Central memory CD8-positive, alpha-beta T cell (primary cell): ENCODE measurements at regions not wholly inside any gene's neighbourhood (a gene's known extent, or its start where the extent isn't known, plus 50 kb on each side); places are given as distances from the start of the nearest gene placed in this dataset.

Experiments
- ATAC-seq: fragments of 150-1000 bp; cut with Tn5 transposase; replicated peaks from 2 replicates; pipeline ENCODE4 v1.10.0; 2022; ENCODE audit warnings: mild to moderate bottlenecking, moderate FRiP score, moderate number of reproducible peaks; ENCODE audit not compliant: poor library complexity, severe bottlenecking; ENCODE audit errors: extremely low read depth
- DNase-seq, 2 donors: peaks; one replicate each; pipeline ENCODE4 v3.0.0; 2021; ENCODE audit warnings: low spot score in 2 of 2
- H3K27ac Mint-ChIP-seq: one replicate; pipeline ENCODE4 v1.8.0; 2022; ENCODE audit warnings: low read depth, mild to moderate bottlenecking, moderate library complexity, mixed read lengths
- H3K27me3 Mint-ChIP-seq: one replicate; pipeline ENCODE4 v1.8.0; 2022; ENCODE audit warnings: mixed read lengths
- H3K36me3 Mint-ChIP-seq: one replicate; pipeline ENCODE4 v1.8.0; 2022; ENCODE audit warnings: mild to moderate bottlenecking, moderate library complexity, mixed read lengths; ENCODE audit not compliant: insufficient read depth
- H3K4me1 Mint-ChIP-seq: one replicate; pipeline ENCODE4 v1.8.0; 2022; ENCODE audit warnings: mixed read lengths
- H3K4me3 Mint-ChIP-seq: one replicate; pipeline ENCODE4 v1.8.0; 2022; ENCODE audit warnings: mild to moderate bottlenecking, moderate library complexity, mixed read lengths
- H3K9me3 Mint-ChIP-seq: one replicate; pipeline ENCODE4 v1.8.0; 2022; ENCODE audit warnings: mixed read lengths

GRCh38 chr14:82342596-82342995 lies 808.9 kb upstream of the SEL1L start:
- H3K9me3 Mint-ChIP-seq, result peaks cover 31% of the 10 kb centered on the region
- no peaks in the 10 kb centered on the region for H3K36me3 Mint-ChIP-seq
- DNase-seq (no peak), ATAC-seq (no peak)
- H3K27ac Mint-ChIP-seq, result no peak overlapping the region
- H3K4me1 Mint-ChIP-seq, result no peaks in the 10 kb centered on the region
- no peak overlapping the region for H3K4me3 Mint-ChIP-seq
- no peaks in the 10 kb centered on the region for H3K27me3 Mint-ChIP-seq

GRCh38 chr14:82345184-82345583 lies 811.5 kb upstream of the SEL1L start:
- H3K36me3 Mint-ChIP-seq, result no peaks in the 10 kb centered on the region
- DNase-seq (no peak), ATAC-seq (no peak)
- H3K4me3 Mint-ChIP-seq, result no peak overlapping the region
- H3K4me1 Mint-ChIP-seq, result no peaks in the 10 kb centered on the region
- no peaks in the 10 kb centered on the region for H3K27me3 Mint-ChIP-seq
- no peak overlapping the region for H3K27ac Mint-ChIP-seq
- H3K9me3 Mint-ChIP-seq, result peaks cover 21% of the 10 kb centered on the region

GRCh38 chr14:82354126-82354525 lies 820.5 kb upstream of the SEL1L start:
- Mint-ChIP-seq H3K27me3 (no peaks in the 10 kb centered on the region), H3K9me3 (peaks cover 17% of the 10 kb centered on the region), H3K4me3 (no peak overlapping the region), H3K36me3 (no peaks in the 10 kb centered on the region), H3K27ac (no peak overlapping the region), H3K4me1 (no peaks in the 10 kb centered on the region)
- no peak for ATAC-seq
- no peak for DNase-seq

GRCh38 chr14:82359201-82359600 lies 825.5 kb upstream of the SEL1L start:
- no peak for ATAC-seq
- Mint-ChIP-seq H3K27ac (no peak overlapping the region), H3K36me3 (no peaks in the 10 kb centered on the region), H3K9me3 (peaks cover 25% of the 10 kb centered on the region), H3K27me3 (no peaks in the 10 kb centered on the region), H3K4me1 (no peaks in the 10 kb centered on the region), H3K4me3 (no peak overlapping the region)
- DNase-seq, result no peak

GRCh38 chr14:82362452-82362851 lies 828.8 kb upstream of the SEL1L start:
- Mint-ChIP-seq H3K27ac (no peak overlapping the region), H3K9me3 (peaks cover 26% of the 10 kb centered on the region), H3K27me3 (no peaks in the 10 kb centered on the region), H3K4me3 (no peak overlapping the region), H3K4me1 (no peaks in the 10 kb centered on the region), H3K36me3 (no peaks in the 10 kb centered on the region)
- DNase-seq (no peak), ATAC-seq (no peak)

GRCh38 chr14:82365471-82365870 lies 831.8 kb upstream of the SEL1L start:
- peaks cover 18% of the 10 kb centered on the region for H3K9me3 Mint-ChIP-seq
- no peaks in the 10 kb centered on the region for H3K27me3 Mint-ChIP-seq
- no peaks in the 10 kb centered on the region for H3K4me1 Mint-ChIP-seq
- H3K4me3 Mint-ChIP-seq, result no peak overlapping the region
- H3K36me3 Mint-ChIP-seq, result no peaks in the 10 kb centered on the region
- ATAC-seq (no peak), DNase-seq (no peak)
- H3K27ac Mint-ChIP-seq, result no peak overlapping the region

GRCh38 chr14:82366803-82367202 lies 833.1 kb upstream of the SEL1L start:
- Mint-ChIP-seq H3K4me3 (no peak overlapping the region), H3K36me3 (no peaks in the 10 kb centered on the region), H3K27ac (no peak overlapping the region), H3K9me3 (peaks cover 20% of the 10 kb centered on the region), H3K27me3 (no peaks in the 10 kb centered on the region), H3K4me1 (no peaks in the 10 kb centered on the region)
- DNase-seq (no peak), ATAC-seq (no peak)

GRCh38 chr14:82379291-82379690 lies 845.6 kb upstream of the SEL1L start:
- no peak for DNase-seq
- no peaks in the 10 kb centered on the region for H3K36me3 Mint-ChIP-seq
- H3K9me3 Mint-ChIP-seq, result peaks cover 11% of the 10 kb centered on the region
- H3K27ac Mint-ChIP-seq, result no peak overlapping the region
- H3K4me1 Mint-ChIP-seq, result no peaks in the 10 kb centered on the region
- ATAC-seq, result no peak
- H3K4me3 Mint-ChIP-seq, result no peak overlapping the region
- H3K27me3 Mint-ChIP-seq, result no peaks in the 10 kb centered on the region

GRCh38 chr14:82385048-82385447 lies 851.4 kb upstream of the SEL1L start:
- Mint-ChIP-seq H3K4me3 (no peak overlapping the region), H3K36me3 (no peaks in the 10 kb centered on the region), H3K9me3 (peaks cover 25% of the 10 kb centered on the region), H3K4me1 (no peaks in the 10 kb centered on the region), H3K27ac (no peak overlapping the region), H3K27me3 (no peaks in the 10 kb centered on the region)
- ATAC-seq, result no peak
- no peak for DNase-seq

GRCh38 chr14:82387699-82388098 lies 854.0 kb upstream of the SEL1L start:
- no peaks in the 10 kb centered on the region for H3K4me1 Mint-ChIP-seq
- peaks cover 25% of the 10 kb centered on the region for H3K9me3 Mint-ChIP-seq
- ATAC-seq (no peak), DNase-seq (no peak)
- no peaks in the 10 kb centered on the region for H3K27me3 Mint-ChIP-seq
- no peaks in the 10 kb centered on the region for H3K36me3 Mint-ChIP-seq
- no peak overlapping the region for H3K4me3 Mint-ChIP-seq
- no peak overlapping the region for H3K27ac Mint-ChIP-seq

GRCh38 chr14:82388488-82388887 lies 854.8 kb upstream of the SEL1L start:
- Mint-ChIP-seq H3K9me3 (peaks cover 25% of the 10 kb centered on the region), H3K4me1 (no peaks in the 10 kb centered on the region), H3K27ac (no peak overlapping the region), H3K36me3 (no peaks in the 10 kb centered on the region), H3K4me3 (no peak overlapping the region), H3K27me3 (no peaks in the 10 kb centered on the region)
- ATAC-seq (no peak), DNase-seq (no peak)

- no peak for DNase-seq
- H3K27me3 Mint-ChIP-seq, result no peaks in the 10 kb centered on the region
- peaks cover 18% of the 10 kb centered on the region for H3K9me3 Mint-ChIP-seq
- H3K4me3 Mint-ChIP-seq, result no peak overlapping the region
- no peak overlapping the region for H3K27ac Mint-ChIP-seq
- no peaks in the 10 kb centered on the region for H3K36me3 Mint-ChIP-seq
- H3K4me1 Mint-ChIP-seq, result no peaks in the 10 kb centered on the region
- ATAC-seq, result no peak
Measured at GRCh38 chr14:82390586-82390985, 856.9 kb upstream of the SEL1L start.

GRCh38 chr14:82394916-82395315 lies 861.3 kb upstream of the SEL1L start:
- no peaks in the 10 kb centered on the region for H3K36me3 Mint-ChIP-seq
- H3K4me1 Mint-ChIP-seq, result no peaks in the 10 kb centered on the region
- ATAC-seq (no peak), DNase-seq (no peak)
- no peaks in the 10 kb centered on the region for H3K27me3 Mint-ChIP-seq
- H3K27ac Mint-ChIP-seq, result no peak overlapping the region
- H3K9me3 Mint-ChIP-seq, result peaks cover 24% of the 10 kb centered on the region
- H3K4me3 Mint-ChIP-seq, result no peak overlapping the region

GRCh38 chr14:82398256-82398655 lies 864.6 kb upstream of the SEL1L start:
- DNase-seq (no peak), ATAC-seq (no peak)
- peaks cover 30% of the 10 kb centered on the region for H3K9me3 Mint-ChIP-seq
- H3K36me3 Mint-ChIP-seq, result no peaks in the 10 kb centered on the region
- no peaks in the 10 kb centered on the region for H3K27me3 Mint-ChIP-seq
- no peaks in the 10 kb centered on the region for H3K4me1 Mint-ChIP-seq
- H3K27ac Mint-ChIP-seq, result no peak overlapping the region
- H3K4me3 Mint-ChIP-seq, result no peak overlapping the region
